ENCODE measurements at regions not wholly inside any gene's neighbourhood (a gene's known extent, or its start where the extent isn't known, plus 50 kb on each side); places are given as distances from the start of the nearest gene placed in this dataset.

DNA sequence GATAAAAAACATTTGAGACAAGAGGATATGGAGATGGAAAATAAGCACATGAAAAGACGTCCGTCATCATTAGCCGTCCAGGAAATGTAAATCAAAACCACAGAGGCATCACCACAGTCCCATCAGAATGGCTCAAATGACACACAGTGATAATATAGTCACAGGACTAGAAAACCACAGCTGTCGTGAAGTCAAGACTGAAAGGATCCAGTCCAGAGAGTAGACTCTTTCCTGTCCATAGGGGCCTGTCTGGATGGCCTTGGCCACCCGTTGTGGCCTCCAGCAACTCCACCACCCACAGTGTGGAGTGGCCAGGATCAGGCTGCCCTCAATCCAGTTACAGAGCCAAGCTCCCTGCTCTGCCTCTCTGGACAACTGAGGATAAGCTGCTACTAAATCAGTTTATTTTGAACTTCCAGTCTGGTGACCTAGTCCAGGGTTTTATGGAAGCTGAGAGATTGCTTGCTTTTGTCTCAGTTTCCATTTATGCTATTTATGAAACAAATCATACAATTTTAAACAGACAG, 60.4 kb downstream of the RHOB start:
- TF ChIP-seq CTCF (IDR thresholded peaks at IDR 0.05) (no peak), POLR2A (IDR thresholded peaks at IDR 0.05) (no peak)
